ENCODE measurements at regions not wholly inside any gene's neighbourhood (a gene's known extent, or its start where the extent isn't known, plus 50 kb on each side); places are given as distances from the start of the nearest gene placed in this dataset.

- FAIRE-seq, result no peak
- no peak for ATAC-seq
- 4% methylated on average over 4 of the region's 4 CpGs for WGBS (ENCODE audit: missing lambda C conversion rate)
- DNase-seq (ENCODE audit: low read depth in 1 of 2, low spot score in 1 of 2), result no peak
- no peaks in the 10 kb centered on the region for H3K9me3 ChIP-seq
- H3K27ac ChIP-seq, result no peak overlapping the region
- H3K4me3 ChIP-seq, result no peak overlapping the region
- H3K4me1 ChIP-seq, result no peaks in the 10 kb centered on the region
- ChIA-PET CTCF (no interaction called here), POLR2A (no interaction called here)
- H3K4me2 ChIP-seq, result no peak overlapping the region
- TF ChIP-seq ZSCAN20 (CRISPR knock-in tag; IDR thresholded peaks at IDR 0.05), result no peak
- TF ChIP-seq MAFK (IDR thresholded peaks at IDR 0.05; ENCODE audit: partially characterized antibody), result no peak
- TF ChIP-seq TFCP2L1 (CRISPR knock-in tag; IDR thresholded peaks at IDR 0.05), result no peak
- no peak for TF ChIP-seq HDAC2 (IDR thresholded peaks at IDR 0.05)
- no peak for TF ChIP-seq POLR2AphosphoS2 (conservative IDR thresholded peaks at IDR 0.05; ENCODE audit: low read length)
- no peak for TF ChIP-seq CBX8 (IDR thresholded peaks at IDR 0.05)
- no peak for TF ChIP-seq PBX3 (IDR thresholded peaks at IDR 0.05)
Observed at GRCh38 chr7:120163449-120163848, 109.5 kb upstream of the KCND2 start.

GRCh38 chr7:120165227-120165626 is 107.7 kb upstream of the KCND2 start:
- Histone ChIP-seq H3K9me3 (no peaks in the 10 kb centered on the region), H3K4me3 (no peak overlapping the region), H3K4me1 (no peaks in the 10 kb centered on the region), H3K4me2 (no peak overlapping the region), H3K27ac (no peak overlapping the region)
- 13% methylated on average over 2 of the region's 2 CpGs for WGBS (ENCODE audit: missing lambda C conversion rate)
- no peak for TF ChIP-seq NFE2L2 (conservative IDR thresholded peaks at IDR 0.05; ENCODE audit: low read length)
- no peak for TF ChIP-seq HOXB5 (CRISPR knock-in tag; IDR thresholded peaks at IDR 0.05)
- TF ChIP-seq EP300 (IDR thresholded peaks at IDR 0.05), result no peak
- no peak for TF ChIP-seq TP53 (CRISPR knock-in tag; IDR thresholded peaks at IDR 0.05)
- TF ChIP-seq PHF8 (IDR thresholded peaks at IDR 0.05; ENCODE audit: borderline replicate concordance, low read depth), result no peak
- no peak for TF ChIP-seq CHD2 (IDR thresholded peaks at IDR 0.05; ENCODE audit: low read length, partially characterized antibody)
- no peak for TF ChIP-seq CTCF (IDR thresholded peaks at IDR 0.05)
- no peak for TF ChIP-seq HMGXB4 (CRISPR knock-in tag; IDR thresholded peaks at IDR 0.05; ENCODE audit: borderline replicate concordance)
- no peak for TF ChIP-seq ELK1 (IDR thresholded peaks at IDR 0.05; ENCODE audit: low read depth, low read length)
- no peak for TF ChIP-seq FOSB (CRISPR knock-in tag; IDR thresholded peaks at IDR 0.05)
- no peak for TF ChIP-seq TFCP2L1 (CRISPR knock-in tag; IDR thresholded peaks at IDR 0.05)
- ATAC-seq, result no peak
- ChIA-PET CTCF (no interaction called here), POLR2A (no interaction called here)
- no peak for DNase-seq (ENCODE audit: low read depth in 1 of 2, low spot score in 1 of 2)
- no peak for FAIRE-seq

- ChIA-PET POLR2A (no interaction called here), CTCF (no interaction called here)
- FAIRE-seq (no peak), ATAC-seq (no peak), DNase-seq (ENCODE audit: low read depth in 1 of 2, low spot score in 1 of 2) (no peak)
- H3K9me3 ChIP-seq, result no peaks in the 10 kb centered on the region
- H3K4me3 ChIP-seq, result no peak overlapping the region
- no peaks in the 10 kb centered on the region for H3K4me1 ChIP-seq
- H3K4me2 ChIP-seq, result no peak overlapping the region
- TF ChIP-seq JUNB (IDR thresholded peaks at IDR 0.05) (no peak), MYC (IDR thresholded peaks at IDR 0.05; ENCODE audit: borderline replicate concordance, low read length) (no peak), ESRRA (IDR thresholded peaks at IDR 0.05; ENCODE audit: borderline replicate concordance, low read length) (no peak), RNF2 (IDR thresholded peaks at IDR 0.05; ENCODE audit: borderline replicate concordance, low read depth) (no peak), MAX (IDR thresholded peaks at IDR 0.05) (no peak), HOXA7 (CRISPR knock-in tag; IDR thresholded peaks at IDR 0.05) (no peak), ELK1 (IDR thresholded peaks at IDR 0.05; ENCODE audit: low read depth, low read length) (no peak), HDAC2 (IDR thresholded peaks at IDR 0.05) (no peak), RFX5 (IDR thresholded peaks at IDR 0.05) (no peak), PHF8 (IDR thresholded peaks at IDR 0.05; ENCODE audit: borderline replicate concordance, low read depth) (no peak), HMGXB4 (CRISPR knock-in tag; IDR thresholded peaks at IDR 0.05; ENCODE audit: borderline replicate concordance) (no peak)
- 0% methylated on average over 4 of the region's 4 CpGs for WGBS (ENCODE audit: missing lambda C conversion rate)
- H3K27ac ChIP-seq, result no peak overlapping the region
Observed at GRCh38 chr7:120168066-120168465, 104.9 kb upstream of the KCND2 start.
